HL-60/S4 (cell line): ENCODE measurements at regions not wholly inside any gene's neighbourhood (a gene's known extent, or its start where the extent isn't known, plus 50 kb on each side); places are given as distances from the start of the nearest gene placed in this dataset.

Experiments
- in situ Hi-C: fragments of 300-500 bp; cut with MboI; formaldehyde crosslinking; loops from 2 replicates; pipeline ENCODE4 v1.14.3; 2022; ENCODE audit warnings: low sequenced_read_pairs

- in situ Hi-C loops: no loop called here
These were observed 188.7 kb upstream of the SATB2 start for GRCh38 chr2:199646439-199646838.

GRCh38 chr2:199631129-199631528 lies 173.4 kb upstream of the SATB2 start:
- in situ Hi-C loops: no loop called here

GRCh38 chr2:199629301-199629700 lies 171.6 kb upstream of the SATB2 start:
- in situ Hi-C loops: no loop called here

- in situ Hi-C loops: no loop called here
These were observed 169.7 kb upstream of the SATB2 start for GRCh38 chr2:199627417-199627816.

GRCh38 chr2:199624958-199625357 lies 167.2 kb upstream of the SATB2 start:
- in situ Hi-C loops: no loop called here

GRCh38 chr2:199612509-199613130 lies 154.9 kb upstream of the SATB2 start:
- in situ Hi-C loops: no loop called here

GRCh38 chr2:199607914-199608313 lies 150.2 kb upstream of the SATB2 start:
- in situ Hi-C loops: no loop called here

- in situ Hi-C loops: no loop called here
These were observed 148.5 kb upstream of the SATB2 start for GRCh38 chr2:199606193-199606780.

- in situ Hi-C loops: no loop called here
These were observed 146.1 kb upstream of the SATB2 start for GRCh38 chr2:199603721-199604291.

- in situ Hi-C loops: no loop called here
These were observed 145.4 kb upstream of the SATB2 start for GRCh38 chr2:199602896-199603717.

GRCh38 chr2:199602271-199602895 lies 144.6 kb upstream of the SATB2 start:
- in situ Hi-C loops: no loop called here

- in situ Hi-C loops: no loop called here
These were observed 138.8 kb upstream of the SATB2 start for GRCh38 chr2:199596549-199596948.

GRCh38 chr2:199594443-199594842 lies 136.7 kb upstream of the SATB2 start:
- in situ Hi-C loops: no loop called here

- in situ Hi-C loops: no loop called here
These were observed 134.1 kb upstream of the SATB2 start for GRCh38 chr2:199591826-199592225.

GRCh38 chr2:199590321-199591203 lies 132.8 kb upstream of the SATB2 start:
- in situ Hi-C loops: no loop called here

- in situ Hi-C loops: no loop called here
These were observed 131.6 kb upstream of the SATB2 start for GRCh38 chr2:199589306-199589705.

GRCh38 chr2:199588054-199588453 lies 130.3 kb upstream of the SATB2 start:
- in situ Hi-C loops: no loop called here

GRCh38 chr2:199586646-199587045 lies 128.9 kb upstream of the SATB2 start:
- in situ Hi-C loops: no loop called here

- in situ Hi-C loops: no loop called here
These were observed 125.9 kb upstream of the SATB2 start for GRCh38 chr2:199583676-199584075.

- in situ Hi-C loops: no loop called here
These were observed 124.2 kb upstream of the SATB2 start for GRCh38 chr2:199581935-199582360.
